Stomach (tissue), 8 donors: ENCODE measurements at regions not wholly inside any gene's neighbourhood (a gene's known extent, or its start where the extent isn't known, plus 50 kb on each side); places are given as distances from the start of the nearest gene placed in this dataset.

Source experiments
- DNase-seq, 2 donors: peaks; one replicate each; pipeline versions ENCODE4 v3.0.0 to v3.0.0-alpha.2; 2013 to 2019
- H3K27ac ChIP-seq, 5 donors: fragments of 200-600 bp in 4 of 5; sonication (generic) in 4 of 5; one replicate each; pipeline ENCODE4 v1.5.1; 2013 to 2019; ENCODE audit warnings: mild to moderate bottlenecking in 1 of 5, moderate library complexity in 1 of 5
- H3K27me3 ChIP-seq, 3 donors: fragments of 200-600 bp; sonication (generic); one replicate each; pipeline ENCODE4 v1.5.1; 2017 to 2019; ENCODE audit warnings: mixed run types in 1 of 3
- H3K36me3 ChIP-seq, 4 donors: fragments of 200-600 bp; sonication (generic); 1 replicate in 3 of 4; 2 replicates in 1 of 4; pipeline ENCODE4 v1.5.1; 2016 to 2019
- H3K4me1 ChIP-seq, 4 donors: fragments of 200-600 bp; sonication (generic); one replicate each; pipeline ENCODE4 v1.5.1; 2016 to 2019
- H3K4me3 ChIP-seq, 4 donors: fragments of 200-600 bp; sonication (generic) in 3 of 4; one replicate each; pipeline ENCODE4 v1.5.1; 2016 to 2019; ENCODE audit warnings: mild to moderate bottlenecking in 1 of 4
- H3K9me3 ChIP-seq, 4 donors: fragments of 200-600 bp; sonication (generic); one replicate each; pipeline ENCODE4 v1.5.1; 2016 to 2019
- CTCF ChIP-seq, 7 experiments: fragments of 450-650 bp in 4 of 7; fragments of 200-600 bp in 3 of 7; sonication (generic) in 3 of 7; IDR thresholded peaks; one replicate each; pipeline ENCODE4 v1.5.1; 2016 to 2019; ENCODE audit warnings: antibody characterized with exemption in 7 of 7, control low read depth in 2 of 7, mild to moderate bottlenecking in 1 of 7
- EP300 ChIP-seq: sonication (generic); formaldehyde crosslinking; IDR thresholded peaks from one replicate; pipeline ENCODE4 v1.6.1; 2017; ENCODE audit warnings: antibody characterized with exemption
- POLR2A ChIP-seq, 4 donors: fragments of 450-650 bp; IDR thresholded peaks; one replicate each; pipeline ENCODE4 v1.6.1; 2016; ENCODE audit warnings: antibody characterized with exemption in 4 of 4, control low read depth in 2 of 4, mild to moderate bottlenecking in 1 of 4, moderate library complexity in 1 of 4
- POLR2AphosphoS5 ChIP-seq, 3 donors: sonication (generic); formaldehyde crosslinking; IDR thresholded peaks; one replicate each; pipeline ENCODE4 v1.6.1; 2016; ENCODE audit warnings: antibody characterized with exemption in 3 of 3
- WGBS, 5 donors: extraction: QIAGEN DNeasy Blood & Tissue Kit in 3 of 5; methylation state at CpG; one replicate each; pipeline versions ENCODE4 v1.1.5 to v1.1.7; 2013 to 2018; 5-methylcytosine and 5-hydroxymethylcytosine counted together
- intact Hi-C: fragments of 100-400 bp; cut with DNase I; formaldehyde crosslinking; loops from one replicate; pipeline ENCODE4 v1.15.1; 2023; ENCODE audit warnings: low total_unique reads
- donor health status: healthy with polysubstance abuse.
- donor health status: Bipolar disorder and iron deficiency.
- donor health status: healthy.

DNA sequence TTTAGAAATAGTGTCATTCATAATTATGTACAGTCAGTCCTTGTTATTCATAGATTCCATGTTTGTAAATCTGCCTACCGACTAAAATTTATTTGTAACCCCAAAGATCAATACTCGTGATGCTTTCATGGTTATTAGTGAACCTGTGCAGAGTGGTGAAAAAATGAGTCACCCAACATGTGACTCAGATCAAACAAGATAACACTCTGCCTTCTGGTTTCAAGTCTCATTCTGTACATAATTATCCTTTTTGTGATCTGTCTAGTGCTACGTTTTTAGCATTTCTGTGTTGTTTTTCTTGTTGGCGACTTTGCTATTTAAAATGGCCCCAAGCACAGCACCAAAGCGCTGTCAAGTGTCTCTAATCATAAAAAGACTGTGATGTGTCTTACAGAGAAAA is 274.7 kb downstream of the SUCLA2 start:
- Histone ChIP-seq H3K27me3 (no peaks in the 10 kb centered on the region), H3K4me1 (no peaks in the 10 kb centered on the region), H3K27ac (no peak overlapping the region), H3K36me3 (no peaks in the 10 kb centered on the region), H3K4me3 (no peak overlapping the region), H3K9me3 (no peaks in the 10 kb centered on the region)
- no peak for DNase-seq
- no peak for TF ChIP-seq CTCF (IDR thresholded peaks at IDR 0.05)
- no peak for TF ChIP-seq EP300
- TF ChIP-seq POLR2A (IDR thresholded peaks at IDR 0.05) = no peak
- no peak for TF ChIP-seq POLR2AphosphoS5 (IDR thresholded peaks at IDR 0.05)
- WGBS, 5 donors = 60 to 71% (median 67%) methylated on average over 5 of the region's 5 CpGs
- intact Hi-C loops = no loop called here

- H3K4me3 ChIP-seq = no peak overlapping the region
- TF ChIP-seq POLR2AphosphoS5 (IDR thresholded peaks at IDR 0.05) = no peak
- H3K4me1 ChIP-seq = no peaks in the 10 kb centered on the region
- H3K27me3 ChIP-seq = no peaks in the 10 kb centered on the region
- no peaks in the 10 kb centered on the region for H3K36me3 ChIP-seq
- intact Hi-C loops = no loop called here
- H3K9me3 ChIP-seq = no peaks in the 10 kb centered on the region
- 54 to 62% (median 57%) methylated on average over 4 of the region's 4 CpGs for WGBS, 5 donors
- H3K27ac ChIP-seq = no peak overlapping the region
- no peak for DNase-seq
Measured at GRCh38 chr13:47723898-47724297, 277.2 kb downstream of the SUCLA2 start.

GRCh38 chr13:47719164-47719563 is 281.9 kb downstream of the SUCLA2 start:
- H3K4me1 ChIP-seq = no peaks in the 10 kb centered on the region
- no peaks in the 10 kb centered on the region for H3K9me3 ChIP-seq
- no peak for TF ChIP-seq CTCF (IDR thresholded peaks at IDR 0.05)
- no peak for TF ChIP-seq POLR2A (IDR thresholded peaks at IDR 0.05)
- TF ChIP-seq EP300 = no peak
- intact Hi-C loops = no loop called here
- H3K27ac ChIP-seq = no peak overlapping the region
- no peaks in the 10 kb centered on the region for H3K36me3 ChIP-seq
- H3K4me3 ChIP-seq = no peak overlapping the region
- no peaks in the 10 kb centered on the region for H3K27me3 ChIP-seq
- DNase-seq = no peak
- WGBS, 5 donors = 69 to 86% (median 80%) methylated on average over 2 of the region's 2 CpGs

DNA sequence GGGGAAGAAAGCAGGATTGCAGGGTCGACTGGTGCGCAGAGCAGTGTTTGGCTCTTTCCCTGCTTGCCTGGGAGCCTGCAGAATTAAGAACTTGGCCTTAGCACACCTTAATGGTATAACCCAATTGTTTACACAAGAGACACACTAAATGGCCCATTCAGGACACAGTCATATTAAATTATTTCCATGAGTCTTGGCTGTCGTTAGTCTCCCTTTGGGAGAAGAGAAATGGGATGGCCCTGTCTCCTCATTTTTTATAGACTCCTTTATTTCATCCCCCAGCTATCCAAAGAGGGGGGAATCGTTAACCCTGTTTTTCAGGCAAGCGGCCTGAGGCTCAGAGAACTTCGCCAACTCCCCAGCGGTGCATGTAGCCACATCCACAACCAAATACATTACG is 282.5 kb downstream of the SUCLA2 start:
- intact Hi-C loops = no loop called here
- H3K9me3 ChIP-seq = no peaks in the 10 kb centered on the region
- WGBS, 5 donors = 54 to 74% (median 65%) methylated on average over 8 of the region's 8 CpGs
- no peaks in the 10 kb centered on the region for H3K36me3 ChIP-seq
- H3K27ac ChIP-seq = no peak overlapping the region
- H3K4me1 ChIP-seq = no peaks in the 10 kb centered on the region
- TF ChIP-seq EP300 (no peak), CTCF (IDR thresholded peaks at IDR 0.05) (no peak), POLR2A (IDR thresholded peaks at IDR 0.05) (no peak), POLR2AphosphoS5 (IDR thresholded peaks at IDR 0.05) (no peak)
- H3K4me3 ChIP-seq = no peak overlapping the region
- no peaks in the 10 kb centered on the region for H3K27me3 ChIP-seq
- DNase-seq = no peak

- Histone ChIP-seq H3K4me1 (no peaks in the 10 kb centered on the region), H3K27ac (no peak overlapping the region), H3K9me3 (no peaks in the 10 kb centered on the region), H3K36me3 (no peaks in the 10 kb centered on the region), H3K4me3 (no peak overlapping the region), H3K27me3 (no peaks in the 10 kb centered on the region)
- WGBS, 5 donors = 32 to 44% (median 39%) methylated on average over 3 of the region's 3 CpGs
- DNase-seq = no peak
- no peak for TF ChIP-seq POLR2A (IDR thresholded peaks at IDR 0.05)
- no peak for TF ChIP-seq CTCF (IDR thresholded peaks at IDR 0.05)
- TF ChIP-seq POLR2AphosphoS5 (IDR thresholded peaks at IDR 0.05) = no peak
- TF ChIP-seq EP300 = no peak
- intact Hi-C loops = no loop called here
Measured at GRCh38 chr13:47708386-47708785, 292.7 kb downstream of the SUCLA2 start.
